Fibroblast of pulmonary artery (primary cell): ENCODE measurements at regions not wholly inside any gene's neighbourhood (a gene's known extent, or its start where the extent isn't known, plus 50 kb on each side); places are given as distances from the start of the nearest gene placed in this dataset.

ENCODE experiments used
- DNase-seq: peaks from one replicate; pipeline ENCODE4 v3.0.0-alpha.2; 2010; ENCODE audit warnings: low read depth
- H3K4me3 ChIP-seq: replicated peaks from 2 replicates; pipeline ENCODE4 v1.5.1; 2011; ENCODE audit warnings: low read depth, mild to moderate bottlenecking, control low read depth, low read length, moderate library complexity
- CTCF ChIP-seq: IDR thresholded peaks from 2 replicates; pipeline ENCODE4 v1.5.1; 2011; ENCODE audit warnings: mild to moderate bottlenecking, control low read depth, low read length, inconsistent platforms; ENCODE audit errors: missing control alignments

- no peak for TF ChIP-seq CTCF
- DNase-seq, result no peak
- no peak overlapping the region for H3K4me3 ChIP-seq
Observed at GRCh38 chr6:47160702-47161101, 118.6 kb upstream of the ADGRF1 start.

- DNase-seq, result no peak
- no peak overlapping the region for H3K4me3 ChIP-seq
- TF ChIP-seq CTCF, result no peak
Observed at GRCh38 chr6:47159763-47160162, 117.6 kb upstream of the ADGRF1 start.

- TF ChIP-seq CTCF, result no peak
- H3K4me3 ChIP-seq, result no peak overlapping the region
- DNase-seq, result no peak
Observed at GRCh38 chr6:47157653-47158219, 115.6 kb upstream of the ADGRF1 start.

- no peak for DNase-seq
- TF ChIP-seq CTCF, result no peak
- no peak overlapping the region for H3K4me3 ChIP-seq
Observed at GRCh38 chr6:47157063-47157462, 114.9 kb upstream of the ADGRF1 start.

- H3K4me3 ChIP-seq, result no peak overlapping the region
- DNase-seq, result no peak
- no peak for TF ChIP-seq CTCF
Observed at GRCh38 chr6:47156196-47156595, 114.1 kb upstream of the ADGRF1 start.

GRCh38 chr6:47153404-47153755 lies 111.2 kb upstream of the ADGRF1 start:
- no peak overlapping the region for H3K4me3 ChIP-seq
- TF ChIP-seq CTCF, result no peak
- no peak for DNase-seq

GRCh38 chr6:47152666-47153403 lies 110.7 kb upstream of the ADGRF1 start:
- TF ChIP-seq CTCF, result no peak
- H3K4me3 ChIP-seq, result no peak overlapping the region
- DNase-seq, result peak; percentile 45
